ENCODE measurements at regions not wholly inside any gene's neighbourhood (a gene's known extent, or its start where the extent isn't known, plus 50 kb on each side); places are given as distances from the start of the nearest gene placed in this dataset.
"Not testable (repeated sequence)": the region's sequence is repeated elsewhere in the genome, so short reads cannot be mapped to it uniquely, and the experiment has no call there.

DNA sequence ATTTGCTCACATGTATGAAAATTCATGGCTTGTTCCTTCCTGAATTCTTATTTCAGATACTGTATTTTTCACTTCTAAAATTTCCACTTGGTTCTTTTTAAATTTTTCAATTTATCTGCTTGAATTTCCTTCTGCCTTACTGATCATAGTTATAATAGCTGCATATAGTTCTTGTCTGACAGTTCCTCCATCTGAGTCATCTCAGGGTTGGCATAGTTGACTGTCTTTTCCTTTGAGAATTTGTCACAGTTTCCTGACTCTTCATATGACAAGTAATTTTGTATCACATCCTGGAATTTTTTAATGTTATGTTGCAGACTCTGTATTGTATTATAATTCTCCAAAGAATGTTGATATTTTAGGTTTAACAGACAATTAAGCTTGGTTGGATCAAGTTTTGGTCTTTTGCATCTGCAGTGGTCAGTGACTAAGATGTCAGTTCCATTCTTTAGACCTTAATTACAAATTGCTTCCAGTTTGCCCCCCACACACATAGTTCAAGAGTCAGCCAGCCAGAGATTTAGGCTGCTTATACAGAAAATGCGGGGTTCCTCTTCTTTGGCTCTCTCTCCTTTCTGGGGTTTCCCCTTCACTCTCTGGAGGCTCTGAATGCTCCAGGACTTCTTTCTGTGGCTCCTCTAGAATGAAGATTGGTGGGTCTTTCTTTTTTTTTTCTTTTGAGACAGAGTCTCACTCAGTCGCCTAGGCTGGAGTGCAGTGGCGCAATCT lies 153.7 kb upstream of the NBPF12 start:
- TF ChIP-seq CTCF, POLR2A (IDR thresholded peaks at IDR 0.05): not testable (repeated sequence)
